DND-41 (cell line): ENCODE measurements at regions not wholly inside any gene's neighbourhood (a gene's known extent, or its start where the extent isn't known, plus 50 kb on each side); places are given as distances from the start of the nearest gene placed in this dataset.

ENCODE experiments used
- ATAC-seq: fragments of 200-7000 bp; cut with Tn5 transposase; 3 replicates; pipeline ENCODE4 v1.9.1; 2021; ENCODE audit warnings: low read depth; ENCODE audit not compliant: insufficient read depth
- DNase-seq: peaks from one replicate; pipeline ENCODE4 v3.0.0-alpha.2; 2020
- H2AFZ ChIP-seq: 2 replicates; pipeline ENCODE4 v1.6.0; 2012; ENCODE audit warnings: low read depth, low read length
- H3K27ac ChIP-seq: 2 replicates; pipeline ENCODE4 v1.5.1; 2012; ENCODE audit warnings: low read length, inconsistent platforms
- H3K27me3 ChIP-seq: fragments of 200-600 bp; sonication (generic); 2 replicates; pipeline ENCODE4 v1.6.0; 2012; ENCODE audit warnings: low read length, mild to moderate bottlenecking, inconsistent platforms; ENCODE audit not compliant: insufficient read depth, poor library complexity
- H3K36me3 ChIP-seq: 2 replicates; pipeline ENCODE4 v1.5.1; 2012; ENCODE audit warnings: low read length, inconsistent platforms; ENCODE audit not compliant: insufficient read depth
- H3K4me1 ChIP-seq: 2 replicates; pipeline ENCODE4 v1.5.1; 2012; ENCODE audit warnings: mild to moderate bottlenecking, low read length; ENCODE audit not compliant: insufficient read depth
- H3K4me2 ChIP-seq: 2 replicates; pipeline ENCODE4 v1.6.0; 2012; ENCODE audit warnings: mild to moderate bottlenecking, moderate library complexity, low read length, inconsistent platforms; ENCODE audit not compliant: insufficient read depth
- H3K4me3 ChIP-seq, 2 experiments: fragments of 200-600 bp in 1 of 2; shearing (Covaris generic) in 1 of 2; 2 replicates each; pipeline ENCODE4 v1.5.1; 2012 to 2016; ENCODE audit warnings: inconsistent platforms in 2 of 2, low read length in 2 of 2, mild to moderate bottlenecking in 2 of 2, low read depth in 1 of 2, moderate library complexity in 1 of 2
- H3K79me2 ChIP-seq: 2 replicates; pipeline ENCODE4 v1.6.0; 2012; ENCODE audit warnings: low read length, inconsistent platforms; ENCODE audit not compliant: insufficient read depth
- H3K9ac ChIP-seq: 2 replicates; pipeline ENCODE4 v1.6.0; 2012; ENCODE audit warnings: low read depth, mild to moderate bottlenecking, inconsistent platforms, low read length, moderate library complexity
- H3K9me3 ChIP-seq: 2 replicates; pipeline ENCODE4 v1.5.1; 2012; ENCODE audit warnings: low read length, moderate library complexity, mild to moderate bottlenecking, inconsistent platforms; ENCODE audit not compliant: insufficient read depth, severe bottlenecking
- H4K20me1 ChIP-seq: 2 replicates; pipeline ENCODE4 v1.6.0; 2012; ENCODE audit warnings: low read length; ENCODE audit not compliant: insufficient read depth
- CTCF ChIP-seq: IDR thresholded peaks from 2 replicates; pipeline ENCODE4 v1.5.1; 2012; ENCODE audit warnings: borderline replicate concordance, low read length, moderate library complexity, mild to moderate bottlenecking; ENCODE audit not compliant: poor library complexity, severe bottlenecking; ENCODE audit errors: extremely low read depth
- EZH2 ChIP-seq: IDR thresholded peaks from 3 replicates; pipeline ENCODE4 v1.6.1; 2012; ENCODE audit warnings: borderline replicate concordance, low read depth, mild to moderate bottlenecking, moderate library complexity, low read length, inconsistent platforms; ENCODE audit not compliant: severe bottlenecking

- Histone ChIP-seq H3K4me1 (no peaks in the 10 kb centered on the region), H4K20me1 (no peaks in the 10 kb centered on the region), H3K27me3 (no peaks in the 10 kb centered on the region), H3K4me2 (no peak overlapping the region), H3K4me3 (no peak overlapping the region), H3K36me3 (no peaks in the 10 kb centered on the region), H3K27ac (no peak overlapping the region), H3K79me2 (no peaks in the 10 kb centered on the region), H3K9ac (no peak overlapping the region), H2AFZ (no peak overlapping the region), H3K9me3 (peaks cover 19% of the 10 kb centered on the region)
- DNase-seq (no peak), ATAC-seq (no peak)
- TF ChIP-seq EZH2: no peak
- no peak for TF ChIP-seq CTCF
Measured at GRCh38 chr4:104345598-104346242, 149.0 kb downstream of the CXXC4 start.

GRCh38 chr4:104344342-104344980 is 150.2 kb downstream of the CXXC4 start:
- Histone ChIP-seq H3K27me3 (no peaks in the 10 kb centered on the region), H3K79me2 (no peaks in the 10 kb centered on the region), H2AFZ (no peak overlapping the region), H3K4me2 (no peak overlapping the region), H3K27ac (no peak overlapping the region), H3K36me3 (no peaks in the 10 kb centered on the region), H3K9ac (no peak overlapping the region), H4K20me1 (no peaks in the 10 kb centered on the region), H3K4me3 (no peak overlapping the region), H3K4me1 (no peaks in the 10 kb centered on the region), H3K9me3 (peaks cover 16% of the 10 kb centered on the region)
- ATAC-seq (no peak), DNase-seq (no peak)
- TF ChIP-seq CTCF (no peak), EZH2 (no peak)

GRCh38 chr4:104334410-104334809 is 160.3 kb downstream of the CXXC4 start:
- Histone ChIP-seq H3K9ac (no peak overlapping the region), H4K20me1 (no peaks in the 10 kb centered on the region), H3K4me3 (no peak overlapping the region), H3K4me1 (no peaks in the 10 kb centered on the region), H2AFZ (no peak overlapping the region), H3K79me2 (no peaks in the 10 kb centered on the region), H3K4me2 (no peak overlapping the region), H3K36me3 (no peaks in the 10 kb centered on the region), H3K27me3 (no peaks in the 10 kb centered on the region), H3K9me3 (no peaks in the 10 kb centered on the region), H3K27ac (no peak overlapping the region)
- no peak for ATAC-seq
- no peak for TF ChIP-seq EZH2
- TF ChIP-seq CTCF: no peak
- no peak for DNase-seq
